Spleen (tissue), 11 donors: ENCODE measurements at regions not wholly inside any gene's neighbourhood (a gene's known extent, or its start where the extent isn't known, plus 50 kb on each side); places are given as distances from the start of the nearest gene placed in this dataset.
A peak's percentile ranks its signal among the peaks of the same experiment; 100 is the strongest.

Source experiments
- DNase-seq: peaks from one replicate; pipeline ENCODE4 v3.0.0-alpha.2; 2020
- H3K27ac ChIP-seq, 8 donors: fragments of 200-600 bp; sonication (generic) in 7 of 8; 1 replicate in 4 of 8; 2 replicates in 4 of 8; pipeline versions ENCODE4 v1.5.0 to v1.8.0; 2016 to 2021; ENCODE audit warnings: inconsistent platforms in 4 of 8, mild to moderate bottlenecking in 4 of 8, moderate library complexity in 1 of 8
- H3K27me3 ChIP-seq, 7 donors: fragments of 200-600 bp; sonication (generic) in 6 of 7; replicated peaks in 1 of 7; 1 replicate in 4 of 7; 2 replicates in 3 of 7; pipeline versions ENCODE4 v1.5.0 to v1.8.0; 2016 to 2021; ENCODE audit warnings: inconsistent platforms in 3 of 7, mild to moderate bottlenecking in 1 of 7
- H3K36me3 ChIP-seq, 6 donors: fragments of 200-600 bp; sonication (generic) in 5 of 6; 1 replicate in 4 of 6; 2 replicates in 2 of 6; pipeline versions ENCODE4 v1.5.0 to v1.8.0; 2016 to 2021; ENCODE audit warnings: inconsistent platforms in 2 of 6
- H3K4me1 ChIP-seq, 6 donors: fragments of 200-600 bp; sonication (generic) in 5 of 6; 1 replicate in 3 of 6; 2 replicates in 3 of 6; pipeline versions ENCODE4 v1.5.0 to v1.8.0; 2016 to 2021; ENCODE audit warnings: inconsistent platforms in 3 of 6
- H3K4me3 ChIP-seq, 8 donors: fragments of 200-600 bp; sonication (generic) in 7 of 8; 1 replicate in 4 of 8; 2 replicates in 4 of 8; pipeline versions ENCODE4 v1.5.0 to v1.8.0; 2016 to 2021; ENCODE audit warnings: inconsistent platforms in 4 of 8, mild to moderate bottlenecking in 4 of 8, moderate library complexity in 2 of 8
- H3K9me3 ChIP-seq, 8 donors: fragments of 200-600 bp; sonication (generic) in 7 of 8; 1 replicate in 4 of 8; 2 replicates in 4 of 8; pipeline versions ENCODE4 v1.5.0 to v1.8.0; 2016 to 2021; ENCODE audit warnings: inconsistent platforms in 4 of 8
- POLR2A ChIP-seq, 3 donors: fragments of 450-650 bp; IDR thresholded peaks; one replicate each; pipeline ENCODE4 v1.5.1; 2017; ENCODE audit warnings: antibody characterized with exemption in 3 of 3, mild to moderate bottlenecking in 1 of 3
- POLR2AphosphoS5 ChIP-seq, 3 donors: sonication (generic); formaldehyde crosslinking; IDR thresholded peaks; one replicate each; pipeline ENCODE4 v1.5.1; 2017; ENCODE audit warnings: antibody characterized with exemption in 3 of 3
- WGBS, 5 donors: extraction: QIAGEN DNeasy Blood & Tissue Kit in 3 of 5; methylation state at CpG; one replicate each; pipeline versions ENCODE4 v1.1.5 to v1.1.7; 2013 to 2018; 5-methylcytosine and 5-hydroxymethylcytosine counted together
- intact Hi-C: fragments of 100-400 bp; cut with DNase I; formaldehyde crosslinking; loops from one replicate; pipeline ENCODE4 v1.15.0; 2023; ENCODE audit warnings: low total_unique reads
- TF ChIP-seq, protein P1 (sequence below), 11 experiments: fragments of 200-600 bp in 7 of 11; fragments of 450-650 bp in 4 of 11; sonication (generic) in 4 of 11; IDR thresholded peaks in 8 of 11; conservative IDR thresholded peaks in 3 of 11; 1 replicate in 7 of 11; 2 replicates in 4 of 11; pipeline versions ENCODE4 v1.4.0 to v1.8.0; 2016 to 2021; ENCODE audit warnings: antibody characterized with exemption in 11 of 11, inconsistent platforms in 4 of 11, mild to moderate bottlenecking in 1 of 11
- donor health status: healthy with polysubstance abuse.
- donor health status: DM: no; HTN: no; CAD: no; lungs with moderate emphysema.
- donor health status: DM: no; HTN: no; CAD: no.
- donor health status: Bipolar disorder and iron deficiency.
- donor health status: healthy.
- donor health status: DM: no; HTN: no; CAD: no.
- donor health status: DM: yes; HTN: yes; CAD: no.

DNA sequence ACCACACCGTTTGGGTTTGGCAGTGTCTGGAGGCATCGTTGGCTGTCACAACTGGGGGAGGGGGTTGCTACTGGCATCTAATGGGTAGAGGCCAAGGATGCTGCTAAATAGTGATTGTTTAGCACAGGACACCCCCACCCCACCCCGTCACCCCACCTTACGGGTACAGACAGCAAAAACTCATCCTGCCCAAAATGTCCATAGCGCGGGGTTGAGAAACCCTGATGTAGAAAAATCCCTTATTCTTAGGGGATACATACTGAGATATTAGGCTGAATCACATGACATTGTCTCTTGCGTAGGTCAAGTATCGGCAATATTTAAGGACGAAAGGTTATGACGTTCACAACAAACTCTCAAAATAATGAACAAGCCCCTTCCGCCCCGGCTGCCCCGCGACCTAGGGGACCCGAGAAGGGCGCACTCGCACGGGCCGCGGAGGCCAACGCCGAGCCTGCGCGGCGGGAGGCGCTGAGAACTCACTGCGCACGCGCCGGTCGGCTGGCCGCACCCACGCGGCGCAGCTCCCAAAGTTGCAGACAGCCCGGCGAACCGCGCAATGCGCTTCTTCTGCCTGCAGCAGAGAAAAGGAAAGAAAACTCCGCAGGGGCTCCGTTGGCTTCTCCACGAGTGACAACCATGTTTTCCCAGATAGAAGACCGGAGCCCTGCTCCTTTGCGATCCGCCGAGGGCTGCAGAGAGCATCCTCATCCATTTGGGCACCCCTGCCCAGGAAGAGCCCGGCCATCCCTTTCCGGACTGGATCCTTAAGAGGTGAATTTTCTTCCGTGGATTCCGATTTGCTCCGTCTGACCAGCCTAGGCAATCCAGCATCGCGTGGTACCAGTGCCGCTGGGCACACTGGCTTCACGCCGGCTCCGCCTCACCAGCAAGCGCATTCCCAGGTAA lies 136.8 kb upstream of the CCDC54 start:
- peak in 1 of 3 donors; percentile 15 for TF ChIP-seq POLR2A (IDR thresholded peaks at IDR 0.05)
- TF ChIP-seq, protein P1, sequence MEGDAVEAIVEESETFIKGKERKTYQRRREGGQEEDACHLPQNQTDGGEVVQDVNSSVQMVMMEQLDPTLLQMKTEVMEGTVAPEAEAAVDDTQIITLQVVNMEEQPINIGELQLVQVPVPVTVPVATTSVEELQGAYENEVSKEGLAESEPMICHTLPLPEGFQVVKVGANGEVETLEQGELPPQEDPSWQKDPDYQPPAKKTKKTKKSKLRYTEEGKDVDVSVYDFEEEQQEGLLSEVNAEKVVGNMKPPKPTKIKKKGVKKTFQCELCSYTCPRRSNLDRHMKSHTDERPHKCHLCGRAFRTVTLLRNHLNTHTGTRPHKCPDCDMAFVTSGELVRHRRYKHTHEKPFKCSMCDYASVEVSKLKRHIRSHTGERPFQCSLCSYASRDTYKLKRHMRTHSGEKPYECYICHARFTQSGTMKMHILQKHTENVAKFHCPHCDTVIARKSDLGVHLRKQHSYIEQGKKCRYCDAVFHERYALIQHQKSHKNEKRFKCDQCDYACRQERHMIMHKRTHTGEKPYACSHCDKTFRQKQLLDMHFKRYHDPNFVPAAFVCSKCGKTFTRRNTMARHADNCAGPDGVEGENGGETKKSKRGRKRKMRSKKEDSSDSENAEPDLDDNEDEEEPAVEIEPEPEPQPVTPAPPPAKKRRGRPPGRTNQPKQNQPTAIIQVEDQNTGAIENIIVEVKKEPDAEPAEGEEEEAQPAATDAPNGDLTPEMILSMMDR (IDR thresholded peaks at IDR 0.05 in 8 of 11, conservative IDR thresholded peaks at IDR 0.05 in 3 of 11), result no peak
- peak; percentile 78 to 89 (median 83) for TF ChIP-seq POLR2AphosphoS5 (IDR thresholded peaks at IDR 0.05)
- Histone ChIP-seq H3K4me1 (peaks cover 0 to 47% (median 28%) of the 10 kb centered on the region in 6 donors), H3K27ac (peak overlapping the region in 7 of 8 donors; percentile 55 to 79 (median 74)), H3K9me3 (no peaks in the 10 kb centered on the region), H3K4me3 (peak overlapping the region; percentile 58 to 95 (median 79)), H3K36me3 (no peaks in the 10 kb centered on the region), H3K27me3 (no peaks in the 10 kb centered on the region)
- WGBS, 5 donors, result 0 to 2% (median 2%) methylated on average over 33 to 59 of the region's 59 CpGs
- peak; percentile 93 for DNase-seq
- intact Hi-C loops, result no loop called here

DNA sequence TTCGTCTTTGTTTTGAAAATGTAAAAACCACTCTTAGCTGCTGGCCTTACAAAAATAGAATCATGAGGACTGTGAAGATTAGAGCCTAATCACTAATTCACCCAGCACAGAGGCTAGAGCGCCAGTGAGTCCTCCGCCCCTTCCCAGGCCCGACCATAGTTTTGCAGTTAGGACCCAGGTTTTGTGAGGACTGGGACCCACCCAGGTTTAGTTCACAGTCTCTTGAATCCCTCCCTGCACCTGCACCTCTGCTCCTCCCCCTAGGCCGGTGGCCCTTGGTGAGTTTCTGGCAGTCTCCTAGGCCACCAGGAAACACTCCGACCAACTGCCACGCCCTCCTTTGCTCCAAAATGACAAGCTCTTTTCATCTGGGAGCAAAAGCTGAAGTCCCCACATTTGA lies 136.0 kb upstream of the CCDC54 start:
- intact Hi-C loops, result no loop called here
- Histone ChIP-seq H3K36me3 (peaks cover 0 to 6% (median 0%) of the 10 kb centered on the region in 6 donors), H3K9me3 (no peaks in the 10 kb centered on the region), H3K4me1 (peaks cover 0 to 39% (median 22%) of the 10 kb centered on the region in 6 donors), H3K27me3 (no peaks in the 10 kb centered on the region), H3K27ac (peak overlapping the region in 4 of 8 donors; percentile 73 to 79 (median 75)), H3K4me3 (peak overlapping the region; percentile 58 to 95 (median 79))
- WGBS, 5 donors, result 5 to 12% (median 8%) methylated on average over 7 of the region's 7 CpGs
- TF ChIP-seq, protein P1 (IDR thresholded peaks at IDR 0.05 in 8 of 11, conservative IDR thresholded peaks at IDR 0.05 in 3 of 11), result no peak
- TF ChIP-seq POLR2A (IDR thresholded peaks at IDR 0.05), result no peak
- TF ChIP-seq POLR2AphosphoS5 (IDR thresholded peaks at IDR 0.05), result no peak
- DNase-seq, result peak; percentile 71

DNA sequence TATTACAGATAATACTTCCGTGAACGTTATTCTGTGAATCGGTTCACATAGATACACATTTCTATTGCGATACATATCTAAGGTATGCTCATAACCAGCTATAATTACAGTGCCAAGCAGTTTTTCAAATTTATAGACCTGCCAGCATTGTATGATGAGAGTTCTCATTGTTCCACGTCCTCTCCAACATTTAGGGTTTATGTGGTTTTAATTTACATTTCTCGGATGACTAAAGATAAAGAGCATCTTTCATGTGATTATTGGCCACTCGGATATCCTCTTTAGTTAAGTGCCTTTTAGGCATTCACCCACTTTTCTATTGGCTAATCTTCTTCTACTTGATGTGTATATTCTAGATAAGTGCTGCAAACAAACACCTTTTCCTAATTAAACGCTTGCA lies 134.7 kb upstream of the CCDC54 start:
- TF ChIP-seq, protein P1 (IDR thresholded peaks at IDR 0.05 in 8 of 11, conservative IDR thresholded peaks at IDR 0.05 in 3 of 11), result no peak
- no peak for TF ChIP-seq POLR2A (IDR thresholded peaks at IDR 0.05)
- no peak for TF ChIP-seq POLR2AphosphoS5 (IDR thresholded peaks at IDR 0.05)
- H3K36me3 ChIP-seq, result peaks cover 0 to 14% (median 0%) of the 10 kb centered on the region in 6 donors
- no peaks in the 10 kb centered on the region for H3K9me3 ChIP-seq
- DNase-seq, result no peak
- H3K4me1 ChIP-seq, result peaks cover 0 to 35% (median 22%) of the 10 kb centered on the region in 6 donors
- no peak overlapping the region for H3K27ac ChIP-seq
- peak overlapping the region in 1 of 8 donors; percentile 95 for H3K4me3 ChIP-seq
- 88 to 90% (median 88%) methylated on average over 8 of the region's 8 CpGs for WGBS, 5 donors
- no peaks in the 10 kb centered on the region for H3K27me3 ChIP-seq
- intact Hi-C loops, result no loop called here

DNA sequence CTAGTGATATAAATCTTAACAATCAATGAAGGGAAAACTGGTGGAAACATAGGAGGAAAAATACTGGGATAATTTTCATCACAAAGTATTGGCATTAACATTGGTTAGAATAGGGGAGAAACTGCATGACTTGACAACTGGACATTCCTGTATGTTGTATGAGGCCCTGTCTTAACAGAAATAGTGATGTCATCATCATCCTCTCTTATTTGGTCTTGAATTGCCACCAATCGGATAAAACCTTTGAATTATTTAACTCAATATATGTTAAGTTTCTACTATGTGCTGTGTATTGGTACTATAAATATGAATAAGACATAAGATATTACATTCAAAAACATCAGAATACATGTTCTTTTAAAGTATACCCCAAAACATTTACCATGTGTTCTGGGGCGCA lies 130.1 kb upstream of the CCDC54 start:
- no peaks in the 10 kb centered on the region for H3K9me3 ChIP-seq
- H3K4me1 ChIP-seq, result peaks cover 0 to 8% (median 2%) of the 10 kb centered on the region in 6 donors
- H3K27me3 ChIP-seq, result no peaks in the 10 kb centered on the region
- H3K36me3 ChIP-seq, result peaks cover 0 to 26% (median 0%) of the 10 kb centered on the region in 6 donors
- DNase-seq, result no peak
- intact Hi-C loops, result no loop called here
- TF ChIP-seq, protein P1 (IDR thresholded peaks at IDR 0.05 in 8 of 11, conservative IDR thresholded peaks at IDR 0.05 in 3 of 11), result no peak
- TF ChIP-seq POLR2AphosphoS5 (IDR thresholded peaks at IDR 0.05), result no peak
- TF ChIP-seq POLR2A (IDR thresholded peaks at IDR 0.05), result no peak
- WGBS, 5 donors, result 90 to 97% (median 97%) methylated on average over 2 of the region's 2 CpGs
- no peak overlapping the region for H3K4me3 ChIP-seq
- H3K27ac ChIP-seq, result no peak overlapping the region
